NCI-H82 (cell line): ENCODE measurements at regions not wholly inside any gene's neighbourhood (a gene's known extent, or its start where the extent isn't known, plus 50 kb on each side); places are given as distances from the start of the nearest gene placed in this dataset.
A peak's percentile ranks its signal among the peaks of the same experiment; 100 is the strongest.
"Not testable (repeated sequence)": the region's sequence is repeated elsewhere in the genome, so short reads cannot be mapped to it uniquely, and the experiment has no call there.

Experiments used
- DNase-seq: peaks from one replicate; lab custom pipeline; 2025; lab: John Stamatoyannopoulos, UW

DNA sequence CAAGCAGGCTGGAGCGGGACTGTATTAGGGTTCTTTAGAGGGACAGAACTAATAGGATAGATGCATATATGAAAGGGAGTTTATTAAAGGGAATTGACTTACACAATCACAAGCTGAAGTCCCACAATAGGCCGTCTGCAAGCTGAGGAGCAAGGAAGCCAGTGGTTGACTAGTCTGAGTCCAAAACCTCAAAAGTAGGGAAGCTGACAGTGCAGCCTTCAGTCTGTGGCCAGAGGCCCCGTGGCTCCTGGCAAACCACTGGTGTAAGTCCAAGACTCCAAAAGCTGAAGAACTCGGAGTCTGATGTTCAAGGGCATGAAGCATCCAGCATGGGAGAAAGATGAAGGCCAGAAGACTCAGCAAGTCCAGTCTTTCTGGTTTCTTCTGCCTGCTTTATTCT, 281.8 kb downstream of the QKI start:
- not testable (repeated sequence) for DNase-seq

DNA sequence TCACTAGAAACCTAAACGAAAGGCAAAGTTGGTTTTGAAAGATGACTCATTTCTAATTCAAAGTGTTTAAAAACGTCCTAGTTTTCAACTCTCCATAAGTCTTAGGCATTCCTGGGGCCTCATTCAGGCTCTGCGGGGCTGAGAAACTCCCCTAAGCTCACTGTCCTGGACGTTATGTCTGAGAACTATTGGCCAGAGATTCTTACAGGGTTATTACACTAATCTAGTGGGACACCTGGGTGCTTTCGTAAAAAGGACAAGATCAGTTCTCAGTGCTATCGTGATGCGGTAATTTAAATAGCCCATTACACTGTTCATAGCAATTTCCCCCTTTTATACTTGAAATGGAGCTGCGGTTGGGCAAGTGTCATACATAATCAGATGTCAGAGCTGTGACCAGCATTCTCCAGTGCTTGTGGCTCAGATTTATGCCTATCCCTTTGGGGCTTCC, 280.9 kb downstream of the QKI start:
- no peak for DNase-seq

DNA sequence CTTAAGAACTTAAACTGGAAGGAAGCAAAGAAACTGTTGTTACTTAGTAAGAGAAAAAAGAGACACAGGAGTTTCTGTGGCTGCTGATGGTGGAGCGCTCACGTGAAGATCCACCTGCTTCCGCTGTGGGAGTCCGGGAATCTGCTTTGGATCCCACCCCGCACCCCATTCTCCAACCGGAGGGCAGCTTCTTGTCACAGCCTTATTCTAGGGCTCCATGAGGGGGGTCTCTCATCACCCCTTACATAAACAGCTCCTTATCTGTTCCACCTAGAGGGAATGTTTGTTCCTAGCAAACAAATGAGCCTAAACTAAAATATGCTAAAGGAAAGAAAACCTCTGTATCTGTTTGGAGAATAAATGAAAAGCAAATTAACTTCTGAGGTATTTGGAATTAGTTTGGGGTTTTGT, 280.5 kb downstream of the QKI start:
- no peak for DNase-seq

DNA sequence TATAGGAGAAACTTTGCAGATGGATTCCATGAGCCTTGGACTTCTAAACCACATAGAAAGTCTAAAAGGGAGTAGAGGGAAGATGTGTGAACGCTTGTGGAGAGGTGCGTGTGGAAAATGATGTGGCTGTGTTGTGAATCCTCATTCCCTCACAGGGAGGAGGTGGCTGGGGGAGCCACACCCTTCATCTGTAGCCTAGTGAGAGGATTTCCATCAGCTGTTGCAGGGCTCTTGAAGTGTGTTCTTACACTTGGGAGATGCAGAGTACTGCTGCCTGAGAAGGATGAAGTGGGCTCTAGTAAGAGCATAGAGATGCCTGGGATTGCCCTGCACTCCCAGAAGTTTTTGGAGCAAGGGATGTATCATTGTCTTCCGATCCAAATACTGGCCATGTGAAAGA, 279.6 kb downstream of the QKI start:
- DNase-seq, result no peak

DNA sequence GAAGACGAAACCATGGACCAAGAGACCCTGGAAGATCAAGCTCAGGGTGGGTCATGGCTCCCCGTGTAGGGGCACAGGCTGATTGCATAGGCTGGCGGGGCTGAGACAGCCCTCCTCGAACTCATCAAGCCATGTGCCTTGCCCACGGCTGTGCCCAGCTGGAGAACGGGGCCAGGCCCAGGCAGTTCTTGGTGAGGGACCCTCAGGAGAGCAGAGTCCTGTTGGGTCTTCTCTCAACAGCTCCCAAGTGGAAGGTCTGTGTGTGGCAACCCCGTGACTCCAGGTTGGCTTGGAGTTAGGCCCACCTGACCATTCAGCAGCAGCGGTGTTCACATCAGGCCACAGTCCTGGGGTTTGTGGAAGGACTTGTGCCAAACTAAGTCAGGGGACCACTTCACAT, 276.5 kb downstream of the QKI start:
- no peak for DNase-seq

DNA sequence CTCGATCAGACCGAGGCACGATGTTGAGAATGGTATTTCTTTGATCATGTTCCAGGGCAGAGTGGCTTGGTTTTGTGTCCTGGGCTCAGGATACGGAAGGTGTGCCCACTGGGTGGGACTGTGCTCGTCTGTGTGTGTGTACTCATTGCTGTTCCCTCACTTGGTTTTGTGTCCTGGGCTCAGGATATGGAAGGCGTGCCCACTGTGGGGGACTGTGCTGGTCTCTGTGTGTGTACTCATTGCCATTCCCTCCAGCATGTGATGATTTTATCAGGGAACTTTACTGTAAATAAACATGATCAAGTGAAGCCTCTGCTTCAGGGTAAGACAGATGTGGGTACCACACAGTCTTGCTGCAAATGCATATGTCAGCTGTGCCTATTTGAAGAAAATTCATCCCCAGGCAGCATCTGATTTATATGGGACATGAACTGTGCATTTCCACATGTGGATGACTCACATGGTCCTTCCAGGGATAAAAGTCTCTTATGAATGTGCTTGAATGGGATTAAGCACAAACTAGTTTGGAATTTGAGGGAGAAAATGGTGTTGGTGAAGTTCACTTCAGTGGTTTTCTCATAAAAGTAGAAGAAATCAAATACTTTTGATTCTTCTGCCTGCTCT, 274.3 kb downstream of the QKI start:
- no peak for DNase-seq

DNA sequence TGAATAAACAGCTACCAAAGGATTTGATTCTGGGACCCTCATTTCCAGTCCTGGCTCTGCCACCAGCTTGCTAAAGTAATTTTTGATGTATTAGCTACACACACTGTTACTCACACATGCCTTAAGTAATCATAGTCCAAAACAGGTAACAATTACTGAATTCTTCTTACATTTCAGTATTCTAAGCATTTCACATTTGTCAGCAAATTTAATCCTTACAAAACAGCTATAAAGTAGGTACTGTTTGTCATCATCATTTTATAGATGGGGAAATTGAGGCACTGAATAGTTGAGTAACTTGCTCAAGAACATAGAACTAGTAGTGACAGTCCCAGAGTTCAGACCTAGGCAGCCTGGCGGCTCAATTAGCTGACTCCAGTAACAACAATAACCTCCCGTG, 272.6 kb downstream of the QKI start:
- no peak for DNase-seq

DNA sequence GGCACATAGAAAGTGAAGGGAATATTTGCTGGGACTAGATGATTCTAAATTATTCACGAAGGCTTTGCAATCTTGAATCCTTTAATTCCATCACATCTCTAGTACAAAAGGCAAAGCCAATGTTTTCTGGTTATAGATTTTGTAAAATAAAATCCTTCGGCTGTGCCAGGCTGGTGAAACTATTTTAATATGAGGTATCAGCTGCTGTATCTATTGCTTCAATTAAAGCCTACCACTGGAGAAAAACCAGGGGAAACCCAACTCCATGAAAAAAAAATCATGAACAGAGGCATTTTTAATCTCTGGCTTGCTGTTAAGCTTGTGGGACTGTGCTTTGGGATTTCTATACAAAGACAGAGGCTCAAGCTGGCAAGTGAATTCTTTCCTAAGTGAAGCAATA, 271.8 kb downstream of the QKI start:
- no peak for DNase-seq

DNA sequence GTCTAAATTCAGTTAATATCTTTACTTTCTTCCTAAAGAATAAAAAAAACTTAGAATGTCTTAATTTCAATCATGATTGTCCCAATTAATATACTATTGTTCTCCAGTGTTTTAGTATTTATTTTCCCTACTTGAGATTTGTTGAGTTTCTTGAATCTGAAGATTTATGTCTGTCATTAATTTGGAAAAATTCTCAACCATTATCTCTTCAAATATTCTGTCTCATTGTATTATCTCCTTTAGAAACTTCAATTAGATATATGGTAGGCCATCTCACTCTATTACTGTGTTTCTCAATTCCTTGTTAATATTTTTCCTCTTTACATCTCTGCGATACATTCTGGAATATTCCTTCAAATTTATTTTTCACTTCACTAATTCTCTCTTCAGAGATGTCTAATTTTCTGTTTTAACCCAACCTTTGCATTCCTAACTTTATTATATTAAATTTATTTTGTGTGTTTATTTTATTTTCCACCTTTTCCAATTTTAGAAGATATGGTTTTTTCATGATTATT, 268.6 kb downstream of the QKI start:
- no peak for DNase-seq

DNA sequence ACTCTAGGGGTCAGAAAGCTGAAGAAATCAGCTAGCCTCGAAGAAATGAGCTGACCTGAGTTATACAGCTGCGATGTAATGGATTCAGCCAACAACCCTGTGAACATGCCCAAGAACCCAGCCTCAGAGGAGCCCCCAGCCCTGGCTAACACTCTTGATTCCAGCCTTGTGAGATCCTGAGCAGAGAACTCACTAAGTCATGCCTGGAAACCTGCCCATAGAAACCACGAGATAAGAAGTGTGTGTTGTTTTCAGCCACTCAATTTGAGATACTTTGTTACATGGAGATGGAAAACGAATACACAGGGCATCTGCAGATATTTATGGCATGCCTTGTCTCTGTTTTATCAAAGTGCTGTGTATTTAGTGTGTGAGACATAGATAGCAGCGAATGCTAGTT, 265.2 kb downstream of the QKI start:
- DNase-seq, result no peak

DNA sequence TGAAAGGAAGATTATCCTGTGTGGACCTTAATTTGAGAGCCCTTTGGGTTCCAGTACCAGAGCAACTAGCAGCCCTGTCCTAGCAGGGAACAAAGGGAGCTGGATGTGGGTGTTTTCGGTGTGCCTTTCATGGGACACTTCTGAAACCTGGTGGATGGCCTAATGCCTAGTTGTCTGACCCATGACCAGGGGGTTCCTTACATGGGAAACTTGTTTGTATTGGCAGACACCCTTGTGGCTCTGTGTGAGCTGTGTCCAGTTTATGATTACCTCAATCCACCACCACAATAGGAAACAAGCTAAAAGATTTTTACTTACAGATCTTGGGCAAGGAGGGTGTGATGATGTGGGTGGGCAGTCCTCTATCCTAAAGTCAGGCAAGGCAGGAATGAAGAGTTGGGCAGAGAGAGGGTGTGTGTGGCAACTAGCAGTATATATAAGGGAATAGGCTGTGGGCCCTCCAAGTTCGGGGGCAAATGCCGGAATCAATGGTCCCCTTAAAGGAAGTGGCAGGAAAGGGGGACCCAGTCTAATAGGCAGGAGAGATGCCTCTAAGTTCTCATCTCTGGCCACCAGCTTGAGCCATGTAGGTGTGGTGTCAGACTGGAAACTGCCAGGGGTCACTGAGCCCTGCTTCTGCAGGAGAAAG, 264.6 kb downstream of the QKI start:
- no peak for DNase-seq

DNA sequence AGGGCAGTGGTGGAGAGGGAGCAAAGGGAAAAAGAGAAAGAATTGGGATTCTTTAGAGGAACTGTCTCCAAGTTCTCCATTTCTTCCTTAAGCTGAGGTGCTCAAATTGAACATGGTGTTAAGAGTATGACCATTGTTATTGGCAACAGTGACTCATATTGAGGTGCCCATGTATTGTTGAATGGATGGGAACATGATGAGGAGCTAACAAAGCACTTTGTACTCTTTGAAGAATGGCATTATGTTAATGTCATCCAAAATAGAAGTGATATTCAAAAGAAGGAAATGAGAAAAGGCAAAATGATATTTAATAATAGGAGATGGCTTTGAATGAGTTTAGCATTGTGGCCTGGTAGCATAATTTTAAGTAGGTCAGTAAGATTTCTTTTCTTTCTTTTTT, 261.1 kb downstream of the QKI start:
- DNase-seq, result no peak

DNA sequence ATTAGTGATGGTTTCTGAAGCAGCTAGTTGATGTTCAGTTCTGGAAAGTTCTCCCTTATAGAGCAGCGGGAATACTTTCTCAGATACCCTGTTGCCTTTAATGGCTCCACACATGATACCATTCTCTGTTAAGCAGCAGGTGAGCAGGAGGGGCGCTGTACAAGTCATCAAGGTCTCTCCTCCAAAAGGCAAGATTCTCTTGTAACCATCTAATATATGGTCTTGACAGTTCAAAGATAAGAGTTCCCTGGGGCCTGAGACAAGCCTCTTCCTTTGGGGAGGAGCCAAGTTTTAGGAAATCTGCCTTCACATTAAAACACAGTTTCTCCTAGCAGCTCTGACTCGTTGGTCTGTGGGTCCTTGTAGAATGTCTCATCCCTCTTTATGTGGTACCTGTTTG, 258.2 kb downstream of the QKI start:
- no peak for DNase-seq

DNA sequence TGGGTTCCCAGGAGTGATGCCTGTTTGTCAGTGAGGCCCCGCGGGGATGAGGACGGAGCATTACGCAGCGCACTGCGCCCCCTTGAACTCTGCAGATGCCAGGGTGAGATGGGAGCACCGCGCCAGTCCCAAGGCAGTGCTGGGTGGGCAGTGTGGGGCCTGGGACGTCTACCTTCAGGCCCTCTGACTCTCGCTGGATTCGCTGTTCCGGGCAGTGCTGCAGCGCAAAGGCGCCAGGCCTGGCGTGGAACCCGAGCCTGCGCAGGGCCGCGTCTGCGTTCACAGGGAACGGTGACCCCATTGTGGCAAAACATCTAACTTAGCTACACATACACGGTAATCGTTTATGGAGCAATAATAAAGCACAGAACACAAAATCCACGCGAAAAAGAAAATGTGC, 257.3 kb downstream of the QKI start:
- DNase-seq, result no peak

DNA sequence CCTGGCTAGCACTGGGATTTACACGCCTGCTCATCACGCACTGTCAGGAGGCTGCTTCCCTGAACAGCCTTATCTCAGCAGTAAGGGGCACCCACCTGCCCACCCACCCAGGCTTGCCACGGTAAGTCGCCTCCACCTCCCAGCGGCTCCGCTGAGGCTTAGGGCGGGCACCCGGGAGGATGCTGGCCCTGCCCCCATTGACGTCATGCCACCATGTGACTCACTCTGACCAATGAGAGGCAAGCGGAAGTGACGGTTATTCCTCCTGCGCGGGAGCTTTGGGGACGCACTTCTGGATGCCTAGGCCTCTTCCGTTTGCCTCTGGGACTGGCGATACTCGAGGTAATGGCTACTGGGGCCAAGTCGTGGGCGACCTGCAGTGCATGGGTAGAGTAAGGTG, 256.8 kb downstream of the QKI start:
- DNase-seq, result no peak

DNA sequence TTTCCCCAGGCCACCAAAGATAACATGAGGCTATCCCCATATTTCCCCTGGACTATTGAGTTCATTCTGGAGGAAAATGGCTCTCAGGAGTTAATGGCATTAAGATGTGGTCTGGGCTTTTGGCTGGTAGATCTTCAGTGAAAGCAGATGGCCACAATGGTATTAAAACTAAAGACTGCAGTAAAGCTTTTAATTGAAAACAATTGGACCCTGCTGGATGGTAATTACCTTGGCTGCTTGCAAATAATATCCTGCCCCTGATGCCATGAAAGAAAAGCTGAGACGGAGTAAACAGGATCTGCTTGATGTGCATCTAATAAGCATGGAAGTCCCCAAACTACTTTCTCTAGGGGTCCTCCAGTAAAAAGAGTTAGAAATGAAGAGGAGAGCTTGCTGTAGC, 255.8 kb downstream of the QKI start:
- peak; percentile 98 for DNase-seq

DNA sequence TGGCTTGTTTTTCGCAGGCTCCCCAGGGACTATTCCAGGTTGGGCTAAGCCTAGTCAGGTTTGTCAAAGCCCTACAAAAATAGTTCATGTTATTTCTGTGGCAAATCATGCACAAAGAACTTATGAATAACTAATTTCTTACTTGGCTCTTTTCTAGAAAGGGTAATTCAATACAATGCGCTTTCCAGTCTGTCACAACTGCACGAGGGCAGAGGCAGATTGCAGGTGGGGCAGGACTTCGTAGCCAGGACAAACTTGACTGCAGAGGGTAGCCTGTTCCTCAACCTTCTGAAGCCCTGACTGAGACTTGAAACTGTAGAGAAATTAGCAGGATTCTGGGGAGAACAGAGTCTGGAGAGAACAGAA, 253.5 kb downstream of the QKI start:
- DNase-seq, result no peak

DNA sequence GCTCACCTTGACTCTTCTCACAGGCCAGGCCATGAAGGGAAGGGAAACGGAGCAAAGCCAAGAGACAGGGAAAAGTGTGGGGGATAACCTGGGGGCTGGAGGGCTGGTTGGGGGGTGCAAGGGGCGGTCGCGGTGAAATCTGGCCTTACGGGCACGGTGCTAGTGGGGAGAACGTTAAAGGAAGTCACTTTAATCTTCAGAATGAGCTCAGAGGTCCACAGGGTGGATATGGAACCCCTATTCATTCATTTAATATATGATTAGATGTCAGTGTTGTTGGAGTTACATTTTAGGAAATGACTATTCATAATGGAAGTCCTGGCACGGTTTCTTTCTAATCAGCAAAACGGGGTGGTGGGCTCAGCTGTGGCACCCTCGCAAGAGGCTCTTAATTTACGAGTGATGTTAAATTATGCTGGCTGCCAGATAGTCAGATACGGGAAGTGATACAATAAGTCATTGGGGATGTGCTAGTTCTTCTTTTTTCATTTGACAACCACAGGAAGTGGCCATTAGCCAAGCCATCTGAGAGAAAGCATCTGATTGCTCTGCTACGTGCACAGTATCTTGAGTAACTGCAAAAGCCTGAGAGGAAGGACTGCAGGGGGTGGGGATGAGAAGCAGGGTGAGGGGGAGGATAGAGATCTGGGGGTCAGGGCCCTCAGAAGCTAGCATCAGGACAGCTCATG, 253.0 kb downstream of the QKI start:
- no peak for DNase-seq

DNA sequence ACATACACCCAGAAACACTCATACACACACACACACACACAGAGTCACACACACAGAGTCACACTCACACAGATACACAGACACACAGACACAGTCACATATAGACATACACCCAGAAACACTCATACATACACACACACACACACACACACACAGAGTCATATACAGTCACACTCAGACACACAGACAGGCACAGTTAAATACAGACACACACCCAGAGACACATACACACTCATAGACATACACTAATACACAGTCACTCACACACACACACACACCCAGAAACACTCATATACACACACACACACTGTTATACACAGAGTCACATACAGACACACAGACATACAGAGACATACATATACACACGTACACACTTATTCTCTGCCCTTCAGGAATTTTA, 250.9 kb downstream of the QKI start:
- no peak for DNase-seq

DNA sequence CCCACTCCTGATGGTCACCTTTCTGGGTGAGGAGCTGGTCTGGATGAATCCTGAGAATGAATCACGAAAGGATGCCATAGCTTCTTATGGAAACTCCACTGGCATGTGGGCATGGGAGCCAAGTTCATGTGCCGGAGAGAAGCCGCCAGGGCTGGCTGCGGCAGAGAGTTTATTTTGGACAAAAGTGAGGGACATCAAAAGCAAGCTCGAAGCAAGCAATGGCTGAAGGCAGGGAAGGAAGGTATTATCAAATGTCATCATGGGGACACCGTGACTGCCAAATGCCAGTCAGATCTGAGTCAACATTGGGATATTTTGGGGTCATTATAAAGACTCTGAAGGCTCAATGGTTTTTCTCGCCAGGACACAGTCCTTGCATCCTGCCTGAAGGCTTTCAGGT, 249.1 kb downstream of the QKI start:
- DNase-seq, result no peak

DNA sequence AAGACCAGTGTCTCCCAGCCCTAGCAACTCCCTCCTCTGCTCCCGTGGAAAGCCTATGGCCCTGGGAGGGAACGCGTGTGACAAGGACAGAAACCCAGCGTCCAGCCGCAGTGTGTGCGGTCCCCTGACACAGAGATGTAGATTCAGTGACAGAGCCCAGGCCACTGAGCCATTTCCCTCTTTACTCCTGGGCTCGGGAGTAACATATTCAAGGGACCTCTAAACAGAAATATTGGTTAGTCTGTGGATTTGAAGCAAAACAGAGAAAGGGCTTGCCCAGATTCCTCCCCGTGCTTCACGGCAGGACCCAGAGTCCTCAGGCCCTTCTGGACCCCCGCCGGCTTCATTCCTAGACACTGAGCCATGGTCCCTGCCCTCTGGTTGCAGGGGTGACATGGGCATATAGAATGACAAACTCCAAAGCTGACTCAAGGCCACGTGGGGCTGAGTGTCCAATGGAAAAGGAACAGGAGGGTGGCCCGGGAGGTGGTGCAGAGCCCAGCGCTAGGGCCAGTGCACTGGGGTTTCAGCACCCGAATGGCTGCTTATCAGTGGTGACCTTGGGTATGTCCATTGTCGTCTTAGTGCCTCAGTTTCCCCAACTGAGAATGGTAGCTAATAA, 248.2 kb downstream of the QKI start:
- DNase-seq, result no peak

DNA sequence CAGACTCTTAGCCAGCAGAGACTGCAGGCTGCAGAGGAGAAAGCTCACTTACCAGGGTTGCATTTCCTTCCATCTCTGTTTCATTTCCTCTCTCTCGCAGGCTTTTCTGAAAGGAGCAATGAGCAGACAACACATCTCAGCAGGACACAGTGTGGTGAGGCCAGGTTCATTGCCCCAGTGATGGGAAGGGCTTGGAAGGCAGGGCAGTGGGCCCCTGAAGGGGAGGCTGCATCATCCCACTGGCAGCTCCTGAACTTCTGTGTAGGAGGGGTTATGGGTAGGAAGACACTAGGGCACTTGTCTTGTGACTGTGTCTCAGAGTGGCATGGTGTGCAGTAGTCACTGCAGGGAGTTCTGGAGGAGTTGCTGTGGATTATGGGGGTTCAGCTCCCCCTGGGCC, 246.8 kb downstream of the QKI start:
- no peak for DNase-seq

DNA sequence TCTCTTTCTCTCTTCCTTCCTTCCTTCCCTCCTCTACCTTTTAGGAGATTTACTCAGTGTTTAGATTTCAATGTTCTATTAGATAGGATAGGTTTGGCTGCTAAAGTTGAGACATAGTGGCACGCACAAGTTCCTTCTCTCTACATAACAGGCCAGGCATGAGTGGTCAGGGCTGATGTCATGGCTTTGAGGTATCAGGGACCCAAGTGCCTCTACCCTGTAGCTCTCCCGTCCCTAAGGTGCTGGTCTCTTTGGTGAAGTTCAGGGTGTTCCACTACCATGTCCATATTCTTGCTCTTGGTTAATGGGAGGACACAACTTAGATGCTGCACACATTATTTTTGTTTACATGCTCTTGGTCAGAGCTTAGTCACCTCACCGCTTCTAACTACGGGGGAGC, 245.3 kb downstream of the QKI start:
- DNase-seq, result no peak
